ENCODE measurements at regions not wholly inside any gene's neighbourhood (a gene's known extent, or its start where the extent isn't known, plus 50 kb on each side); places are given as distances from the start of the nearest gene placed in this dataset.

GRCh38 chr14:104317975-104318557 is 179.7 kb downstream of the KIF26A start:
- intact Hi-C loops (cut with DNase I), result no loop called here
- TF ChIP-seq CTCF (IDR thresholded peaks at IDR 0.05), result no peak
- Histone ChIP-seq H3K4me3 (no peak overlapping the region), H3K9me3 (no peaks in the 10 kb centered on the region), H3K27me3 (peaks cover 14% of the 10 kb centered on the region), H3K27ac (no peak overlapping the region), H3K36me3 (no peaks in the 10 kb centered on the region), H3K4me1 (peaks cover 3% of the 10 kb centered on the region)
- ATAC-seq (no peak), DNase-seq (no peak)

- TF ChIP-seq CTCF (IDR thresholded peaks at IDR 0.05), result no peak
- Histone ChIP-seq H3K27ac (no peak overlapping the region), H3K9me3 (no peaks in the 10 kb centered on the region), H3K4me3 (no peak overlapping the region), H3K4me1 (peaks cover 3% of the 10 kb centered on the region), H3K27me3 (peaks cover 14% of the 10 kb centered on the region), H3K36me3 (no peaks in the 10 kb centered on the region)
- DNase-seq, result peak; percentile 60
- intact Hi-C loops (cut with DNase I), result no loop called here
- ATAC-seq, result no peak
These were observed 180.4 kb downstream of the KIF26A start for GRCh38 chr14:104318558-104319490.

- Histone ChIP-seq H3K27ac (no peak overlapping the region), H3K4me3 (no peak overlapping the region), H3K9me3 (no peaks in the 10 kb centered on the region), H3K27me3 (peaks cover 14% of the 10 kb centered on the region), H3K4me1 (peaks cover 3% of the 10 kb centered on the region), H3K36me3 (no peaks in the 10 kb centered on the region)
- TF ChIP-seq CTCF (IDR thresholded peaks at IDR 0.05), result no peak
- intact Hi-C loops (cut with DNase I), result no loop called here
- DNase-seq (no peak), ATAC-seq (no peak)
These were observed 181.3 kb downstream of the KIF26A start for GRCh38 chr14:104319491-104320241.

- H3K4me3 ChIP-seq, result no peak overlapping the region
- TF ChIP-seq CTCF (IDR thresholded peaks at IDR 0.05), result no peak
- H3K4me1 ChIP-seq, result peaks cover 3% of the 10 kb centered on the region
- no peak for ATAC-seq
- intact Hi-C loops (cut with DNase I), result no loop called here
- H3K36me3 ChIP-seq, result no peaks in the 10 kb centered on the region
- peaks cover 14% of the 10 kb centered on the region for H3K27me3 ChIP-seq
- H3K9me3 ChIP-seq, result no peaks in the 10 kb centered on the region
- H3K27ac ChIP-seq, result no peak overlapping the region
- no peak for DNase-seq
These were observed 182.3 kb downstream of the KIF26A start for GRCh38 chr14:104320611-104321086.

- Histone ChIP-seq H3K36me3 (no peaks in the 10 kb centered on the region), H3K27ac (no peak overlapping the region), H3K27me3 (peaks cover 14% of the 10 kb centered on the region), H3K4me1 (peaks cover 3% of the 10 kb centered on the region), H3K4me3 (no peak overlapping the region), H3K9me3 (no peaks in the 10 kb centered on the region)
- intact Hi-C loops (cut with DNase I), result no loop called here
- ATAC-seq, result no peak
- DNase-seq, result no peak
- TF ChIP-seq CTCF (IDR thresholded peaks at IDR 0.05), result no peak
These were observed 182.9 kb downstream of the KIF26A start for GRCh38 chr14:104321088-104321801.
